Endothelial cell of umbilical vein (primary cell): ENCODE measurements at regions not wholly inside any gene's neighbourhood (a gene's known extent, or its start where the extent isn't known, plus 50 kb on each side); places are given as distances from the start of the nearest gene placed in this dataset.

Source experiments
- BruUV-seq: library from RNA; stranded (reverse); fragments of 400-500 nt; replicated peaks from 2 replicates; lab custom pipeline; 2021; lab: Mats Ljungman, UMichigan
- CTCF ChIA-PET: fragments of 300-600, 350-600 bp; sonication (Branson Sonifier 250); formaldehyde crosslinking; loops from one replicate; lab custom pipeline; 2021; ENCODE audit warnings: antibody characterized with exemption, inconsistent platforms; lab: Charles Lee
- POLR2A ChIA-PET: fragments of 300-600, 350-600 bp; sonication (Branson Sonifier 250); formaldehyde crosslinking; loops from one replicate; lab custom pipeline; 2021; ENCODE audit warnings: antibody characterized with exemption, inconsistent platforms; lab: Charles Lee
- DNase-seq: peaks from one replicate; pipeline ENCODE4 v3.0.0-alpha.2; 2011; ENCODE audit warnings: low read depth, low spot score
- FAIRE-seq: peaks from 2 replicates; lab custom pipeline; 2011; peaks lifted over from hg19 to GRCh38; lab: Jason Lieb, UNC
- H2AFZ ChIP-seq: 2 replicates; pipeline ENCODE4 v1.6.0; 2012; ENCODE audit warnings: low read depth, low read length, control low read depth, inconsistent platforms
- H3K27ac ChIP-seq: 2 replicates; pipeline ENCODE4 v1.5.1; 2011; ENCODE audit warnings: low read depth, mild to moderate bottlenecking, control low read depth, low read length, moderate library complexity; ENCODE audit not compliant: insufficient read depth
- H3K27me3 ChIP-seq, 2 experiments: 2 replicates each; pipeline versions ENCODE4 v1.6.0 to v1.6.1; 2011; ENCODE audit warnings: low read length in 2 of 2, mixed read lengths in 1 of 2; ENCODE audit not compliant: control insufficient read depth in 2 of 2, insufficient read depth in 2 of 2
- H3K36me3 ChIP-seq, 2 experiments: 2 replicates in 1 of 2; 3 replicates in 1 of 2; pipeline ENCODE4 v1.5.1; 2011; ENCODE audit warnings: low read length in 2 of 2, mild to moderate bottlenecking in 1 of 2, moderate library complexity in 1 of 2; ENCODE audit not compliant: control insufficient read depth in 2 of 2, insufficient read depth in 2 of 2; ENCODE audit errors: extremely low read depth in 1 of 2
- H3K4me1 ChIP-seq: 3 replicates; pipeline ENCODE4 v1.5.1; 2011; ENCODE audit warnings: mild to moderate bottlenecking, low read length; ENCODE audit not compliant: control insufficient read depth, insufficient read depth; ENCODE audit errors: extremely low read depth
- H3K4me2 ChIP-seq: 2 replicates; pipeline ENCODE4 v1.6.1; 2011; ENCODE audit warnings: low read length, control low read depth, mixed read lengths; ENCODE audit not compliant: insufficient read depth
- H3K4me3 ChIP-seq, 3 experiments: fragments of 200-600 bp in 1 of 3; sonication (generic), shearing (Covaris generic) in 1 of 3; replicated peaks in 1 of 3; 2 replicates each; pipeline ENCODE4 v1.5.1; 2011 to 2016; ENCODE audit warnings: control low read depth in 3 of 3, low read length in 3 of 3, mild to moderate bottlenecking in 2 of 3, inconsistent platforms in 1 of 3, low read depth in 1 of 3, moderate library complexity in 1 of 3; ENCODE audit not compliant: insufficient read depth in 1 of 3
- H3K79me2 ChIP-seq: 2 replicates; pipeline ENCODE4 v1.6.0; 2012; ENCODE audit warnings: low read length, inconsistent platforms; ENCODE audit not compliant: control insufficient read depth, insufficient read depth
- H3K9ac ChIP-seq: replicated peaks from 2 replicates; pipeline ENCODE3; 2011; ENCODE audit warnings: low read length, control low read depth; ENCODE audit not compliant: insufficient read depth; ENCODE audit errors: extremely low read depth
- H3K9me1 ChIP-seq: replicated peaks from 3 replicates; pipeline ENCODE4 v1.6.0; 2011; ENCODE audit warnings: mild to moderate bottlenecking, low read length; ENCODE audit not compliant: control insufficient read depth, insufficient read depth; ENCODE audit errors: extremely low read depth
- H3K9me3 ChIP-seq: replicated peaks from 2 replicates; pipeline ENCODE4 v1.5.1; 2012; ENCODE audit warnings: low read length, inconsistent platforms; ENCODE audit not compliant: control insufficient read depth, insufficient read depth
- H4K20me1 ChIP-seq: replicated peaks from 2 replicates; pipeline ENCODE3; 2011; ENCODE audit warnings: mild to moderate bottlenecking, low read length; ENCODE audit not compliant: control insufficient read depth, insufficient read depth; ENCODE audit errors: extremely low read depth
- EZH2 ChIP-seq: IDR thresholded peaks from 2 replicates; pipeline ENCODE4 v1.6.1; 2012; ENCODE audit warnings: borderline replicate concordance, low read depth, mild to moderate bottlenecking, moderate library complexity, low read length, inconsistent platforms; ENCODE audit not compliant: severe bottlenecking
- FOS ChIP-seq: IDR thresholded peaks from 2 replicates; pipeline ENCODE4 v1.6.1; 2011; ENCODE audit warnings: mild to moderate bottlenecking, low read length, moderate library complexity, borderline replicate concordance; ENCODE audit not compliant: insufficient read depth
- GATA2 ChIP-seq: IDR thresholded peaks from 2 replicates; pipeline ENCODE4 v1.7.0; 2011; ENCODE audit warnings: low read depth, mild to moderate bottlenecking, moderate library complexity, mixed read lengths, low read length; ENCODE audit not compliant: insufficient read length, insufficient read depth
- JUN ChIP-seq: IDR thresholded peaks from 2 replicates; pipeline ENCODE4 v1.6.1; 2011; ENCODE audit warnings: borderline replicate concordance, low read depth; ENCODE audit not compliant: insufficient read length, insufficient read depth
- MYC ChIP-seq: IDR thresholded peaks from one replicate; pipeline ENCODE4 v1.6.1; 2011; ENCODE audit warnings: mild to moderate bottlenecking, low read depth, low read length
- POLR2A ChIP-seq: IDR thresholded peaks from 2 replicates; pipeline ENCODE4 v1.6.1; 2012; ENCODE audit warnings: low read depth, mild to moderate bottlenecking, control low read depth, low read length
- POLR2AphosphoS5 ChIP-seq: IDR thresholded peaks from 2 replicates; pipeline ENCODE4 v1.6.1; 2012; ENCODE audit warnings: low read depth, mild to moderate bottlenecking, control low read depth, low read length, moderate library complexity; ENCODE audit not compliant: insufficient read depth
- dilution Hi-C: fragments of 300-500 bp; cut with MboI; formaldehyde crosslinking; loops from one replicate; pipeline ENCODE4 v1.15.0; 2019; ENCODE audit warnings: low sequenced_read_pairs; ENCODE audit not compliant: extremely low pct_ligation_motif_present
- intact Hi-C: fragments of 100-400 bp; cut with micrococcal nuclease; formaldehyde crosslinking; loops from one replicate; pipeline ENCODE4 v1.10.0; 2022
- TF ChIP-seq, protein P1 (sequence below), 2 donors: IDR thresholded peaks; 1 replicate in 1 of 2; 2 replicates in 1 of 2; pipeline ENCODE4 v1.5.1; 2011; ENCODE audit warnings: low read length in 2 of 2, mild to moderate bottlenecking in 2 of 2, moderate library complexity in 2 of 2, control low read depth in 1 of 2, inconsistent platforms in 1 of 2, low read depth in 1 of 2; ENCODE audit not compliant: insufficient read depth in 1 of 2; ENCODE audit errors: extremely low read depth in 1 of 2
- TF ChIP-seq, protein P2 (sequence below): IDR thresholded peaks from 2 replicates; pipeline ENCODE4 v1.6.1; 2011; ENCODE audit not compliant: insufficient read depth, insufficient read length

DNA sequence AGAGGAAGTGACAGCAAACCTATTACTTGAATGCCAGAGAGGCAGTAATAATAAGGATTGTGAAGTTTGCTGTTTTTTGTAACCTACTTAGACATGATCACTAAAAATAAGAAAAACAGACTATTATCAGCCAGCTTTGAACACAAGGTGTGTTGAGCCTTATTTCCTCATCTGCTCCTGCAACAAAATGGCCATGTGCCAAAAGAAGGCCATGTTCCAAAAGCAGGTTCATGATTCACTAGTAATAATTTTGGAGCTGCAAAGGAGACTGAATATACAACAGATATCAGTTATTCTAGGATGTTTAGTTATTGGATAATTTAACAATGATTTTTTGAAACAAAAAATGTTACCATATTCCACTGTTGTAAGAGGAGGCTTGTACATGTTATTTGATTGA is 578.7 kb downstream of the SQOR start:
- BruUV-seq: no TSS peak
- CTCF ChIA-PET: no interaction called here

More for the DNA sequence above, 578.7 kb downstream of the SQOR start:
- TF ChIP-seq, protein P1, sequence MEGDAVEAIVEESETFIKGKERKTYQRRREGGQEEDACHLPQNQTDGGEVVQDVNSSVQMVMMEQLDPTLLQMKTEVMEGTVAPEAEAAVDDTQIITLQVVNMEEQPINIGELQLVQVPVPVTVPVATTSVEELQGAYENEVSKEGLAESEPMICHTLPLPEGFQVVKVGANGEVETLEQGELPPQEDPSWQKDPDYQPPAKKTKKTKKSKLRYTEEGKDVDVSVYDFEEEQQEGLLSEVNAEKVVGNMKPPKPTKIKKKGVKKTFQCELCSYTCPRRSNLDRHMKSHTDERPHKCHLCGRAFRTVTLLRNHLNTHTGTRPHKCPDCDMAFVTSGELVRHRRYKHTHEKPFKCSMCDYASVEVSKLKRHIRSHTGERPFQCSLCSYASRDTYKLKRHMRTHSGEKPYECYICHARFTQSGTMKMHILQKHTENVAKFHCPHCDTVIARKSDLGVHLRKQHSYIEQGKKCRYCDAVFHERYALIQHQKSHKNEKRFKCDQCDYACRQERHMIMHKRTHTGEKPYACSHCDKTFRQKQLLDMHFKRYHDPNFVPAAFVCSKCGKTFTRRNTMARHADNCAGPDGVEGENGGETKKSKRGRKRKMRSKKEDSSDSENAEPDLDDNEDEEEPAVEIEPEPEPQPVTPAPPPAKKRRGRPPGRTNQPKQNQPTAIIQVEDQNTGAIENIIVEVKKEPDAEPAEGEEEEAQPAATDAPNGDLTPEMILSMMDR (IDR thresholded peaks at IDR 0.05; ENCODE audit: extremely low read depth in 1 of 2, insufficient read depth in 1 of 2, low read depth in 1 of 2, low read length in 2 of 2): no peak
- no peak for TF ChIP-seq MYC
- no peak for TF ChIP-seq POLR2A
- TF ChIP-seq, protein P2, sequence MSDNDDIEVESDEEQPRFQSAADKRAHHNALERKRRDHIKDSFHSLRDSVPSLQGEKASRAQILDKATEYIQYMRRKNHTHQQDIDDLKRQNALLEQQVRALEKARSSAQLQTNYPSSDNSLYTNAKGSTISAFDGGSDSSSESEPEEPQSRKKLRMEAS: no peak
- TF ChIP-seq EZH2: no peak
- TF ChIP-seq POLR2AphosphoS5: no peak
- no peak for TF ChIP-seq GATA2
- no peak for TF ChIP-seq JUN
- no peak for TF ChIP-seq FOS
- intact Hi-C loops: no loop called here
- Histone ChIP-seq H3K36me3 (no peaks in the 10 kb centered on the region), H3K9me3 (no peaks in the 10 kb centered on the region), H3K4me2 (no peak overlapping the region), H3K79me2 (no peaks in the 10 kb centered on the region), H3K4me3 (no peak overlapping the region), H3K9ac (no peak overlapping the region), H3K4me1 (no peaks in the 10 kb centered on the region), H4K20me1 (no peaks in the 10 kb centered on the region), H3K27ac (no peak overlapping the region), H3K27me3 (no peaks in the 10 kb centered on the region), H3K9me1 (no peaks in the 10 kb centered on the region), H2AFZ (no peak overlapping the region)
- DNase-seq (no peak), FAIRE-seq (no peak)
- POLR2A ChIA-PET: no interaction called here
- dilution Hi-C loops: no loop called here
